ENCODE measurements at regions not wholly inside any gene's neighbourhood (a gene's known extent, or its start where the extent isn't known, plus 50 kb on each side); places are given as distances from the start of the nearest gene placed in this dataset.

- no peak overlapping the region for H3K27ac ChIP-seq (ENCODE audit: insufficient read length, low read depth, low read length)
- no peak overlapping the region for H3T11ph ChIP-seq (ENCODE audit: low read length)
- H4K20me1 ChIP-seq (ENCODE audit: control insufficient read depth, insufficient read depth, insufficient read length), result no peaks in the 10 kb centered on the region
- no peak overlapping the region for H3K9ac ChIP-seq (ENCODE audit: extremely low read depth, insufficient read length, low read length)
- no peak overlapping the region for H2AK5ac ChIP-seq (ENCODE audit: insufficient read length, low read length)
- no peak overlapping the region for H2BK12ac ChIP-seq (ENCODE audit: insufficient read length, low read depth, low read length)
- no peak overlapping the region for H3K4ac ChIP-seq (ENCODE audit: low read depth, low read length)
- peaks cover 0 to 12% (median 2%) of the 10 kb centered on the region in 3 experiments; a peak in 5 of 7 replicates for H3K36me3 Mint-ChIP-seq (ENCODE audit: insufficient read depth in 1 of 3, low read depth in 3 of 3)
- H3K4me1 ChIP-seq (ENCODE audit: insufficient read depth, low read length), result no peaks in the 10 kb centered on the region
- no peaks in the 10 kb centered on the region for H3K79me1 ChIP-seq (ENCODE audit: insufficient read depth, low read depth, low read length, poor library complexity, severe bottlenecking)
- H4K91ac ChIP-seq (ENCODE audit: insufficient read length, low read depth, low read length), result no peak overlapping the region
- no peak overlapping the region for H4K8ac ChIP-seq (replicated peaks; ENCODE audit: insufficient read length, low read depth, low read length)
- no peak overlapping the region for H3K4me2 ChIP-seq (ENCODE audit: insufficient read depth, insufficient read length, low read length)
- no peak overlapping the region for H3K14ac ChIP-seq (ENCODE audit: insufficient read depth, low read length)
- no peaks in the 10 kb centered on the region for H3K23me2 ChIP-seq (ENCODE audit: insufficient read length, low read depth, low read length, poor library complexity, severe bottlenecking)
- no peak for DNase-seq
- no peak for TF ChIP-seq CTCF (conservative IDR thresholded peaks at IDR 0.05)
- H3K4me3 Mint-ChIP-seq, result no peak overlapping the region
- no peak overlapping the region for H2AFZ ChIP-seq (ENCODE audit: low read length)
- no peaks in the 10 kb centered on the region for H3K9me3 ChIP-seq (ENCODE audit: control insufficient read depth, low read depth, low read length)
- WGBS (ENCODE audit: extremely low coverage, insufficient read length, low lambda C conversion rate), result no CpG with 5 or more reads among the region's 2 CpGs
- H3K79me2 ChIP-seq (ENCODE audit: insufficient read depth, low read length), result no peaks in the 10 kb centered on the region
- no peak overlapping the region for H3K23ac ChIP-seq (ENCODE audit: insufficient read length, low read depth, low read length)
- no peak overlapping the region for H3K18ac ChIP-seq (ENCODE audit: insufficient read length, low read depth, low read length)
- H3K56ac ChIP-seq (ENCODE audit: insufficient read length, low read depth, low read length), result no peak overlapping the region
- H3K27me3 Mint-ChIP-seq (ENCODE audit: low read depth), result no peaks in the 10 kb centered on the region; the same call in 1 of the 2 replicates
- H3K27me3 ChIP-seq (ENCODE audit: insufficient read depth, low read length), result no peaks in the 10 kb centered on the region
- H3K9me3 Mint-ChIP-seq, result peaks cover 15 to 18% of the 10 kb centered on the region in 2 experiments
- no peak overlapping the region for H4K5ac ChIP-seq (ENCODE audit: insufficient read length, low read depth, low read length)
- H2BK5ac ChIP-seq (ENCODE audit: insufficient read length, low read length), result no peak overlapping the region
- no peak overlapping the region for H2BK20ac ChIP-seq (ENCODE audit: low read depth, low read length, poor library complexity, severe bottlenecking)
- no peak overlapping the region for H2BK15ac ChIP-seq (ENCODE audit: low read depth, low read length)
- H3K27ac Mint-ChIP-seq, result no peak overlapping the region
- H3K4me1 Mint-ChIP-seq, result no peaks in the 10 kb centered on the region
- H2BK120ac ChIP-seq (ENCODE audit: low read depth, low read length, poor library complexity, severe bottlenecking), result no peak overlapping the region
Observed at GRCh38 chr9:87081503-87081902, 134.2 kb upstream of the GAS1 start.
